ENCODE measurements at regions not wholly inside any gene's neighbourhood (a gene's known extent, or its start where the extent isn't known, plus 50 kb on each side); places are given as distances from the start of the nearest gene placed in this dataset.

DNA sequence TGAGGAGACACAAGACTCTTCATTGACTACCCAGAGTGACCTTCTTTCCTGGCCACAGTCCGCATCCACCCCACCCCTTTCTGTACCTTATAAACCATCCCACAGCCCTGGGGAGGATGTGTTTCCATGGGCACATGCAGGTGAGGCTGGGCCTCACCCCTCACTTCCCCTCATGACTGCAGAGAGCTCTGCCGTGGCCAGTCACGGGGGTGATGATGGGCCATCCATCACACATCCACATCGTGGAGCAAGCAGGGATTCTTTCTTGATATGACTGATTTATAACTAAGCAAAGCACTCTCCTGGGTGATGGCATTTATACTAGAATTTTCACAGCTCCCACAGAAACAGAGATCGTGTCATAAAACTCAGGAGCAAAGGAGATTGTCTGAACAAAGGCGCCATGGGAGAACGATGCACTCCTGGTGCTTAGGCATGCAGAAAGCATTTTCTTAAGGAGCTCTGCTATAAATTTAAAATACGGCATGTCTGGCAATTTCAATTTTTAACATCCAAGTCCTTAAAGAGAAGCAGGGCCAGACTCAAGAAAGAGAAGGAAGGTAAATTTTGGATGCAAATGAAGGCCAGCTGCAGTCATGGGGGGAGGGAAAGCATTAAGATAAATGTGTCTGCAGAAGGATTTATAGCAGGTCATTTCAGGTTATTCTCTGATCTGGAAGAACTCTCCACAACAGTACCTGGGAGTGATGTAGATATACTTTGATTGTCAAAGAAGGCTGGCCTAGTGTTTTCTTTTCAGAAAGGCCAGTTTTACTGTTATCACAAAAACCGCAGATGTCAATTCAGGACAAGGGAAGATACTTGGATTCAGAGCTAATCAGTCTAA lies 777.0 kb downstream of the C6orf118 start:
- TF ChIP-seq ZFP30 (CRISPR knock-in tag; IDR thresholded peaks at IDR 0.05) = no peak
- no peak for TF ChIP-seq ISL1 (CRISPR knock-in tag; IDR thresholded peaks at IDR 0.05)
- TF ChIP-seq, protein P1, sequence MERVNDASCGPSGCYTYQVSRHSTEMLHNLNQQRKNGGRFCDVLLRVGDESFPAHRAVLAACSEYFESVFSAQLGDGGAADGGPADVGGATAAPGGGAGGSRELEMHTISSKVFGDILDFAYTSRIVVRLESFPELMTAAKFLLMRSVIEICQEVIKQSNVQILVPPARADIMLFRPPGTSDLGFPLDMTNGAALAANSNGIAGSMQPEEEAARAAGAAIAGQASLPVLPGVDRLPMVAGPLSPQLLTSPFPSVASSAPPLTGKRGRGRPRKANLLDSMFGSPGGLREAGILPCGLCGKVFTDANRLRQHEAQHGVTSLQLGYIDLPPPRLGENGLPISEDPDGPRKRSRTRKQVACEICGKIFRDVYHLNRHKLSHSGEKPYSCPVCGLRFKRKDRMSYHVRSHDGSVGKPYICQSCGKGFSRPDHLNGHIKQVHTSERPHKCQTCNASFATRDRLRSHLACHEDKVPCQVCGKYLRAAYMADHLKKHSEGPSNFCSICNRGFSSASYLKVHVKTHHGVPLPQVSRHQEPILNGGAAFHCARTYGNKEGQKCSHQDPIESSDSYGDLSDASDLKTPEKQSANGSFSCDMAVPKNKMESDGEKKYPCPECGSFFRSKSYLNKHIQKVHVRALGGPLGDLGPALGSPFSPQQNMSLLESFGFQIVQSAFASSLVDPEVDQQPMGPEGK (CRISPR knock-in tag; IDR thresholded peaks at IDR 0.05; ENCODE audit: borderline replicate concordance) = no peak
- no peak for TF ChIP-seq ESRRG (CRISPR knock-in tag; IDR thresholded peaks at IDR 0.05)
- TF ChIP-seq, protein P2, sequence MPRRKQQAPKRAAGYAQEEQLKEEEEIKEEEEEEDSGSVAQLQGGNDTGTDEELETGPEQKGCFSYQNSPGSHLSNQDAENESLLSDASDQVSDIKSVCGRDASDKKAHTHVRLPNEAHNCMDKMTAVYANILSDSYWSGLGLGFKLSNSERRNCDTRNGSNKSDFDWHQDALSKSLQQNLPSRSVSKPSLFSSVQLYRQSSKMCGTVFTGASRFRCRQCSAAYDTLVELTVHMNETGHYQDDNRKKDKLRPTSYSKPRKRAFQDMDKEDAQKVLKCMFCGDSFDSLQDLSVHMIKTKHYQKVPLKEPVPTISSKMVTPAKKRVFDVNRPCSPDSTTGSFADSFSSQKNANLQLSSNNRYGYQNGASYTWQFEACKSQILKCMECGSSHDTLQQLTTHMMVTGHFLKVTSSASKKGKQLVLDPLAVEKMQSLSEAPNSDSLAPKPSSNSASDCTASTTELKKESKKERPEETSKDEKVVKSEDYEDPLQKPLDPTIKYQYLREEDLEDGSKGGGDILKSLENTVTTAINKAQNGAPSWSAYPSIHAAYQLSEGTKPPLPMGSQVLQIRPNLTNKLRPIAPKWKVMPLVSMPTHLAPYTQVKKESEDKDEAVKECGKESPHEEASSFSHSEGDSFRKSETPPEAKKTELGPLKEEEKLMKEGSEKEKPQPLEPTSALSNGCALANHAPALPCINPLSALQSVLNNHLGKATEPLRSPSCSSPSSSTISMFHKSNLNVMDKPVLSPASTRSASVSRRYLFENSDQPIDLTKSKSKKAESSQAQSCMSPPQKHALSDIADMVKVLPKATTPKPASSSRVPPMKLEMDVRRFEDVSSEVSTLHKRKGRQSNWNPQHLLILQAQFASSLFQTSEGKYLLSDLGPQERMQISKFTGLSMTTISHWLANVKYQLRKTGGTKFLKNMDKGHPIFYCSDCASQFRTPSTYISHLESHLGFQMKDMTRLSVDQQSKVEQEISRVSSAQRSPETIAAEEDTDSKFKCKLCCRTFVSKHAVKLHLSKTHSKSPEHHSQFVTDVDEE (CRISPR knock-in tag; IDR thresholded peaks at IDR 0.05) = no peak
- TF ChIP-seq TCF4 (CRISPR knock-in tag; IDR thresholded peaks at IDR 0.05; ENCODE audit: borderline replicate concordance) = no peak
- TF ChIP-seq, protein P3, sequence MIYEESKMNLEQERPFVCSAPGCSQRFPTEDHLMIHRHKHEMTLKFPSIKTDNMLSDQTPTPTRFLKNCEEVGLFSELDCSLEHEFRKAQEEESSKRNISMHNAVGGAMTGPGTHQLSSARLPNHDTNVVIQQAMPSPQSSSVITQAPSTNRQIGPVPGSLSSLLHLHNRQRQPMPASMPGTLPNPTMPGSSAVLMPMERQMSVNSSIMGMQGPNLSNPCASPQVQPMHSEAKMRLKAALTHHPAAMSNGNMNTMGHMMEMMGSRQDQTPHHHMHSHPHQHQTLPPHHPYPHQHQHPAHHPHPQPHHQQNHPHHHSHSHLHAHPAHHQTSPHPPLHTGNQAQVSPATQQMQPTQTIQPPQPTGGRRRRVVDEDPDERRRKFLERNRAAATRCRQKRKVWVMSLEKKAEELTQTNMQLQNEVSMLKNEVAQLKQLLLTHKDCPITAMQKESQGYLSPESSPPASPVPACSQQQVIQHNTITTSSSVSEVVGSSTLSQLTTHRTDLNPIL (CRISPR knock-in tag; IDR thresholded peaks at IDR 0.05; ENCODE audit: low read depth) = no peak
- TF ChIP-seq ZNF8 (CRISPR knock-in tag; IDR thresholded peaks at IDR 0.05) = no peak
- no peak for TF ChIP-seq PPARA (CRISPR knock-in tag; IDR thresholded peaks at IDR 0.05; ENCODE audit: borderline replicate concordance)
- no peak for TF ChIP-seq ZC3H10 (CRISPR knock-in tag; IDR thresholded peaks at IDR 0.05)

Data from SK-N-SH treated with all-trans-retinoic acid at 6 μM for 48 hours (cell line).